ENCODE measurements at regions not wholly inside any gene's neighbourhood (a gene's known extent, or its start where the extent isn't known, plus 50 kb on each side); places are given as distances from the start of the nearest gene placed in this dataset.
"Not testable (repeated sequence)": the region's sequence is repeated elsewhere in the genome, so short reads cannot be mapped to it uniquely, and the experiment has no call there.

GRCh38 chr2:132347041-132347780 lies 69.4 kb upstream of the GPR39 start:
- TF ChIP-seq CTCF (optimal IDR thresholded peaks at IDR 0.05 in 1 of 3, IDR thresholded peaks at IDR 0.05 in 1 of 3, conservative IDR thresholded peaks at IDR 0.05 in 1 of 3; ENCODE audit: extremely low read depth in 1 of 3, insufficient read depth in 2 of 3, low read length in 3 of 3); EZH2 (IDR thresholded peaks at IDR 0.05; ENCODE audit: low read length): not testable (repeated sequence)

All from keratinocyte (primary cell).